ENCODE measurements at regions not wholly inside any gene's neighbourhood (a gene's known extent, or its start where the extent isn't known, plus 50 kb on each side); places are given as distances from the start of the nearest gene placed in this dataset.

DNA sequence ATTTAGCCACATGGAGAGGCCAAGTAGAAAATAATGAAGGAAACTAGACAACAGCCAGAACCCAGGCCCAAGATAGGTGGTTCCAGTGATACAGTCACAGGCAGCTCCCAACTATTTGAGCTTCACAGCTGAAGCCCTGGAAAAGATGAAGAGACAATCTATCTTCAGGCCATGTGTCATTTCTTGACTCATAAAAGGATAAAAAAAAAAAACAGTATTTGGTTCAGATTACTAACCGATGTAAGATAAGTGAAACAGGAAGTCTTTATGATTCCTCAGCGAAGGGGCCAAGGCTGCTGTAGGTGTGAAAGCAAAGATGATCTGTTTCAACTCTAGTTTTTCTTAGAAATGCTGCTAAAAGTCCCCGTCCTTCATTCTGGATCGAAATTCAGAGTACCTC is 394.6 kb downstream of the ZNF385D start:
- H3K23ac ChIP-seq (ENCODE audit: insufficient read length, low read depth, low read length), result no peak overlapping the region
- H3T11ph ChIP-seq (ENCODE audit: low read length), result no peak overlapping the region
- Mint-ChIP-seq H3K9me3 (peaks cover 3 to 10% of the 10 kb centered on the region in 2 experiments), H3K36me3 (ENCODE audit: insufficient read depth in 1 of 3, low read depth in 3 of 3) (peaks cover 0 to 8% (median 2%) of the 10 kb centered on the region in 3 experiments; a peak in 2 of 7 replicates), H3K27ac (no peak overlapping the region), H3K4me1 (no peaks in the 10 kb centered on the region), H3K4me3 (no peak overlapping the region), H3K27me3 (ENCODE audit: low read depth) (no peaks in the 10 kb centered on the region)
- H3K27me3 ChIP-seq (ENCODE audit: insufficient read depth, low read length), result no peaks in the 10 kb centered on the region
- no peak overlapping the region for H2AFZ ChIP-seq (ENCODE audit: low read length)
- no peak overlapping the region for H4K8ac ChIP-seq (replicated peaks; ENCODE audit: insufficient read length, low read depth, low read length)
- DNase-seq, result no peak
- no peak overlapping the region for H3K4ac ChIP-seq (ENCODE audit: low read depth, low read length)
- H4K20me1 ChIP-seq (ENCODE audit: control insufficient read depth, insufficient read depth, insufficient read length), result no peaks in the 10 kb centered on the region
- no peak overlapping the region for H2AK5ac ChIP-seq (ENCODE audit: insufficient read length, low read length)
- H3K9ac ChIP-seq (ENCODE audit: extremely low read depth, insufficient read length, low read length), result no peak overlapping the region
- no peaks in the 10 kb centered on the region for H3K4me1 ChIP-seq (ENCODE audit: insufficient read depth, low read length)
- no peaks in the 10 kb centered on the region for H3K79me2 ChIP-seq (ENCODE audit: insufficient read depth, low read length)
- no peaks in the 10 kb centered on the region for H3K23me2 ChIP-seq (ENCODE audit: insufficient read length, low read depth, low read length, poor library complexity, severe bottlenecking)
- WGBS (ENCODE audit: extremely low coverage, insufficient read length, low lambda C conversion rate), result no CpG with 5 or more reads among the region's 4 CpGs
- TF ChIP-seq, protein P1, sequence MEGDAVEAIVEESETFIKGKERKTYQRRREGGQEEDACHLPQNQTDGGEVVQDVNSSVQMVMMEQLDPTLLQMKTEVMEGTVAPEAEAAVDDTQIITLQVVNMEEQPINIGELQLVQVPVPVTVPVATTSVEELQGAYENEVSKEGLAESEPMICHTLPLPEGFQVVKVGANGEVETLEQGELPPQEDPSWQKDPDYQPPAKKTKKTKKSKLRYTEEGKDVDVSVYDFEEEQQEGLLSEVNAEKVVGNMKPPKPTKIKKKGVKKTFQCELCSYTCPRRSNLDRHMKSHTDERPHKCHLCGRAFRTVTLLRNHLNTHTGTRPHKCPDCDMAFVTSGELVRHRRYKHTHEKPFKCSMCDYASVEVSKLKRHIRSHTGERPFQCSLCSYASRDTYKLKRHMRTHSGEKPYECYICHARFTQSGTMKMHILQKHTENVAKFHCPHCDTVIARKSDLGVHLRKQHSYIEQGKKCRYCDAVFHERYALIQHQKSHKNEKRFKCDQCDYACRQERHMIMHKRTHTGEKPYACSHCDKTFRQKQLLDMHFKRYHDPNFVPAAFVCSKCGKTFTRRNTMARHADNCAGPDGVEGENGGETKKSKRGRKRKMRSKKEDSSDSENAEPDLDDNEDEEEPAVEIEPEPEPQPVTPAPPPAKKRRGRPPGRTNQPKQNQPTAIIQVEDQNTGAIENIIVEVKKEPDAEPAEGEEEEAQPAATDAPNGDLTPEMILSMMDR (conservative IDR thresholded peaks at IDR 0.05), result no peak
- no peak overlapping the region for H2BK15ac ChIP-seq (ENCODE audit: low read depth, low read length)
- H4K5ac ChIP-seq (ENCODE audit: insufficient read length, low read depth, low read length), result no peak overlapping the region
- no peak overlapping the region for H2BK5ac ChIP-seq (ENCODE audit: insufficient read length, low read length)
- no peaks in the 10 kb centered on the region for H3K79me1 ChIP-seq (ENCODE audit: insufficient read depth, low read depth, low read length, poor library complexity, severe bottlenecking)
- H4K91ac ChIP-seq (ENCODE audit: insufficient read length, low read depth, low read length), result no peak overlapping the region
- no peak overlapping the region for H3K14ac ChIP-seq (ENCODE audit: insufficient read depth, low read length)
- no peak overlapping the region for H2BK20ac ChIP-seq (ENCODE audit: low read depth, low read length, poor library complexity, severe bottlenecking)
- H2BK12ac ChIP-seq (ENCODE audit: insufficient read length, low read depth, low read length), result no peak overlapping the region
- H3K56ac ChIP-seq (ENCODE audit: insufficient read length, low read depth, low read length), result no peak overlapping the region
- H3K4me2 ChIP-seq (ENCODE audit: insufficient read depth, insufficient read length, low read length), result no peak overlapping the region
- H3K18ac ChIP-seq (ENCODE audit: insufficient read length, low read depth, low read length), result no peak overlapping the region
- no peak overlapping the region for H2BK120ac ChIP-seq (ENCODE audit: low read depth, low read length, poor library complexity, severe bottlenecking)
- H3K9me3 ChIP-seq (ENCODE audit: control insufficient read depth, low read depth, low read length), result no peaks in the 10 kb centered on the region
- no peak overlapping the region for H3K27ac ChIP-seq (ENCODE audit: insufficient read length, low read depth, low read length)

Data from H9 (cell line).